Stimulated activated CD4-positive, alpha-beta T cell treated with anti-CD3 and anti-CD28 coated beads, Interleukin-12 subunit alpha, Interleukin-12 subunit beta, amount 100 ng/mL, for 4 hours (primary cell): ENCODE measurements at regions not wholly inside any gene's neighbourhood (a gene's known extent, or its start where the extent isn't known, plus 50 kb on each side); places are given as distances from the start of the nearest gene placed in this dataset.
"Not testable (repeated sequence)": the region's sequence is repeated elsewhere in the genome, so short reads cannot be mapped to it uniquely, and the experiment has no call there.

Source experiments
- DNase-seq: peaks from one replicate; pipeline ENCODE4 v3.0.0-alpha.2; 2020

DNA sequence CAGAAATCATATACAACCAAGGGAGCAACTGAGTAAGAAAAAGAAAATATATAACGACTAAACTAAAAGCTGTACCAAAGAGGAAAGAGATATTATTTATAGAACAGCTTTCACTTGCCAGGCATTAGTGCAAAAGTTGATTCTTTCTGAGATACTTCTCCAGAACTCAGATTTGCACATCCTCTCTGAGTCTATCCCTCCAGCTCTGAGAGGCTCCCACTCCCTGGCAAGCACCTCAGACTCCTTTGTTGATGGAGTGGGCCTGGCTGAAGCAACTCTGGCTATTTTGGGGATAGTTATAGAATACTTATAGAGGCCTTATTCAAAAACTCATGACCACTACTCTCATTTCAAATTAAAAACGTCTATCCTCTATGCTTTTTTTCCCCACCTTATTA is 501.6 kb upstream of the TNP1 start:
- no peak for DNase-seq

DNA sequence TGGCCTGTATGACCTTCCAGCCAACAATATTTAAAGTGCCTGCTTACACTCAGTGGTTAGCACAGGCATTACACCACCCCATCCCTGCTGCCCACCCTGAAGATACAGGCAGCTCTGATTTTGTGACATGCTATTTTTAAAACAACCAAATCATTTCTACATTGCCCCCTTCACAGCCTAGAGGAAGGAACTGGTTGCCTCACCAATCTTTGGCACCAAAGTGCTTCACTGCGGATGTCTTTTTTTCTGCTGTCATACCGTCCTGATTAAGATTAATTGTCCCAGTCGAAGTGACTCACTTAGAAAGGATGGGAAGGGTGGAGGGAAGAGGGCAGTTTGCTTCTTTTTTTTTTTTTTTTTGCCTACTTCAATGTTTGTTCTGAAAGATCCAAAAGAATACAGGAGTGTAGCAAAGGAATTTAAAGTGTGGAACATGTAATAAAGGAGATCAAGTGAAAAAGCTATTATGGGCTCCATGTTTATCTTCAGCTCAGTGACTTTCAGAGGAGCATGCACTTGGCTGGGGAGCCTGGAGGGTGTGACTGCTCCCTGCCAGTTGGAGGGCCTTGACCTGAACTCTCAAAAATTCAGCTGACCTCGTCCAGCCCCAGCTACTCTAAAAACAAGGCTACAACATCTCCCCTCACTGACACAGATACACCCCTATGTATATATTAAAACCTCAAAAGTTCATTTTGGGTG is 501.1 kb upstream of the TNP1 start:
- DNase-seq: no peak

DNA sequence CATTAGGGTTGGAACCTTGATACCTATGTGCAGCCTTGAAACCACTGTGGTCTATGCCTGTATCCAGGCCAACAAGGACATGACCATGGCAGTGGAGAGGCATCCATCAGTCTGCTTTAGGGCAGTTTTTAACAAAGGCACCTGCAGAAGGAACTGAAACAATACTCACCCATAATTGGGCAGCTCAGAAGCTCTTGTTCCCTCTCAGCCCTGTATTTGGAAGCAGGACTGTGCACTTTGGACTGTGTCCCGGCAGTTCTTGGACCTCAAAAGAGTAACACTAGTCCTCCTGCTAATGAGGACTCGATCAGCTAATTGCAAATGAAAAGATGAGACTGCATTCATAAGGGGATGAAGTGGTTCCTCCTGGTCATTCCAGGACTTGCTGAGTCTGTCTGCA is 500.2 kb upstream of the TNP1 start:
- no peak for DNase-seq

DNA sequence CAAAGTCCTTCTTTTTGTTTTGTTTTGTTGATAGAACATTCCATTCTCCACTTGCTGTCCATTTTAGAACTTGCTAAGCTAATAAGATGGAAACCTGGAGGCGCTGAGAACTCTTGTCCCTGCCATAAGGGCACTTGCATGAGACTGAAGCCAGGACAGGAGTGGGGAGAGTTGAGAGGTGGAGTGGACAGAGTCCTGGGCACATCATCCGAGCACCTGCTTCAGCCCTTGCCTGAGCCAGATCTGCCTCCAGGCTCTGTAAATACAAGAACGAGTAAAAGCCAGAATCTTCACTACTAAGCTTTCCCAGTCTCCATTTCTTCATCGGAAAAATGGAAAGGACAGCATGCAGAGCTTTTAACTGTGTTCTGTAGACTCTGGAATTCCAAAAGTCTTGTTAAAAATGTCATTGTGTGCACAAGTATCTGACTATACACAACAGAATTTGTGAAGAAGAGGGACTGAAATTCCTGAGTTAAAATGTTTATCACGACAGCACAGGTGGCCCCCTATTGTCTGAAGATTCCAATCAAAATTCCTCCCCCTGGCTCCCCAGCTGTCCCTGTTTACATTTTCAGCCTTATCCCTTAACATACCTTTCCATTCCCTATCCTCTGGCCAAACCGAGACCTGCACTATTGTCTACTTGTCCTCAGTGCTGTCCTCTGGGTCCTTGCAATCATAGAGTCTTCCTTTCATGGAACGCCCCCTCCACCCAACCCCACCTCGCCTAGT is 498.2 kb upstream of the TNP1 start:
- DNase-seq: no peak

DNA sequence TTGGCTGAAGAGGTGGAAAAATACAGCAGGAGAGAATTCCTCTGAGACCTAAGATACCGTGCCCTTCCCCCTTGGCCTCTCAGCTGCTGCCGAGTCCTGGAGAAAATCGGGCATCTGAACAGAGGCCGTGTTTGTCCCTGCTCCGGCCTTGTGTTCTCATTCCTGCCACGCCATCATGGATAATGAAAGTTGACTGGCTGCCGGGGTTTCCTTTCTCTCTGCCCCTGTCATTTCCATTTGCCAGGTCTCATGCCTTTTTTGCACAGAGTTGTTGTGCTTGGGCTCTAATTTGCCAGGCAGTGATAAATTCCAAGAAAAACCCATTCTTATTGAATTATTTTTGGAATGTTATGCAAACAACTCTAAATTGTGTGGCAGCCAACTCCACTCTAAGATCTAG is 496.9 kb upstream of the TNP1 start:
- DNase-seq: no peak

DNA sequence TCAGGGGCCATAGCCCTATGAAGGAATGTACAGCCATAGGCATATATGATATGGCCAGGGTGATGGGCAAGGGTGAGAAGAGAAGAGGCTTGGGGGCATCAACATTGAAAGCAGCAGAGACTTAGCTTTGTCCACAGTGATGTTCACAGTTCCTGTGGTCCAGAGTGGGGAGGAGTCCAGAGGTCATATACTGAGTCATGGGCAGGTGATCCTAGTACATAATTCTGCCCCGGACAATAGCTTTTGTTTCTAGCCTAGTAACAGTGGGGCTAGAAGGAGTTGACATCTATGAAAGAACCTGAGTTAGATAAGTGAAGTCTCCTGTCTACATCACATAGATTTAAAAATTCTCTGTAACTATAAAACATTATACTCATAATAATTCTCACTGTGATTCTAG is 496.3 kb upstream of the TNP1 start:
- no peak for DNase-seq

DNA sequence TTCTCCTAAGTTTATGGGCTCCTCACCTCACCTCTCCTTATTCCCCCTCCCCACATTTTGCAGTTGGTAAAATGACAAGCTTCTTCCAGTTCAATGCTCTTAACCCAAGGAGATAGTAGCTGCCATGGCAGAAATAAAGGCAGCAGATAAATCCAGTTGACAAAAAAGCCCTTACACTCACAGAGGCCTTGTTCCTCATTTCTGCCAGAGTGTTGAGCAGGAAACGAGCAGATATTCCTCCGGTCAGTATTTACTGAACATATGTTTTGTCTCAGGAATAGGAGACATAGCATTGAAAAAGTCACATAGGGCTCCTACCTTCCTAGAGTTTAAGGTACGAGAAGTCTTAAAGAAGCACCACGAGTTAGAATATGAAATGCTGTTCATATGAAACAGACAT is 493.7 kb upstream of the TNP1 start:
- no peak for DNase-seq

DNA sequence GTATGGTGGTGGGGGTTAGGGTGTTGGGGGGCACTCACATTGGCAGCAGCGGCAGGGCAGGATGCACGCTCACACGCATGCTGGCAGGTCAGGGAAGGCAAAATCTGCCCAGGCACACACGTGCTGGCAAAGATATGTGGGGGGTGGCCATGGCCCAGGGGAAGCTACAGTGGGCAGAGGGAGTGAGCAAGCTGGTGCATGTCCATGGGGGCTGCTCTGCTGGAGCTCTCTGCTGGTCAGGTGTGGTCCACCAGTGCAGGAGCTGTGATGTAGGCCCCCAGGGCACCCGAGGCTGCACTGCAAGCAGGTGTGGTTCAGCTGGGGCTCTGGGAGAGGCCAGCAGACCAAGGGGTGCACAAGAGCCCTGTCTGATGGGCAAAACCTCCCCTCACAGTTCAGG is 491.5 kb upstream of the TNP1 start:
- no peak for DNase-seq

DNA sequence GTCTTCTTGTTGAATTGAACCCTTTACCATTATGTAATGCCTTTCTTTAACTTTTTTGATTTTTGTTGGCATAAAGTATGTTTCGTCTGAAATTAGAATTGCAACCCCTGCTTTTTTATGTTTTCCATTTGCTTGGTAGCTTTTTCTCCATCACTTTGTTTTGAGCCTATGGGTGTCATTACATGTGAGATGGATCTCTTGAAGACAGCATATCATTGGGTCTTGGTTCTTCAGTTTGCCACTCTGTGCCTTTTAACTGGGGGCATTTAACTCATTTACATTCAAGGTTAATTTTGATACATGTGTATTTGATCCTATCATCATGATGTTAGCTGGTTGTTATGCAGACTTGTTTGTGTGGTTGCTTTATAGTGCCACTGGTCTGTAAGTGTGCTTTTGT is 489.4 kb upstream of the TNP1 start:
- no peak for DNase-seq

DNA sequence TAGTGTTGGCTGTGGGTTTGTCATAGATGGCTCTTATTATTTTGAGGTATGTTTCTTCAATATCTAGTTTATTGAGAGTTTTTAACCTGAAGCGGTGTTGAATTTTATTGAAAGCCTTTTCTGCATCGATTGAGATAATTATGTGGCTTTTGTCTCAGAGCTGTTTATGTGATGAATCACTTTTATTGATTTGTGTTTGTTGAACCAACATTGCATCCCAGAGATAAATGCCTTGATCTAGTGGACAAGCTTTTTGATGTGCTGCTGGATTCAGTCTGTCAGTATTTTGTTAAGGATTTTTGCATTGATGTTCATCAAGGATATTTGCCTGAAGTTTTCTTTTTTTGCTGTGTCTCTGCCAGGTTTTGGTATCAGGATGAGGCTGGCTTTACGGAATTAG is 487.8 kb upstream of the TNP1 start:
- DNase-seq: not testable (repeated sequence)

DNA sequence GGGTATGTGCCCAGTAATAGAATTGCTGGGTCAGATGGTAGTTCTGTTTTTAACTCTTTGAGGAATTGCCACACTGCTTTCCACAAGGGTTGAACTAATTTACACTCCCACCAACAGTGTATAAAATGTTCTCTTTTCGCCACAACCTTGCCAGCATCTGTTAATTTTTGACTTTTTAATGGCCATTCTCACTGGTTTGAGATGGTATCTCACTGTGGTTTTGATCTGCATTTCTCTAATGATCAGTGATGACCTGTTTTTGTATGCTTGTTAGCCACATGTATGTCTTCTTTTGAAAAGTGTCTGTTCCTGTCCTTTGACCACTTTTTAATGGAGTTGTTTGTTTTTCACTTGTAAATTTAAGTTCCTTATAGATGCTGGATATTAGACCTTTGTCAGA is 486.2 kb upstream of the TNP1 start:
- DNase-seq: not testable (repeated sequence)

DNA sequence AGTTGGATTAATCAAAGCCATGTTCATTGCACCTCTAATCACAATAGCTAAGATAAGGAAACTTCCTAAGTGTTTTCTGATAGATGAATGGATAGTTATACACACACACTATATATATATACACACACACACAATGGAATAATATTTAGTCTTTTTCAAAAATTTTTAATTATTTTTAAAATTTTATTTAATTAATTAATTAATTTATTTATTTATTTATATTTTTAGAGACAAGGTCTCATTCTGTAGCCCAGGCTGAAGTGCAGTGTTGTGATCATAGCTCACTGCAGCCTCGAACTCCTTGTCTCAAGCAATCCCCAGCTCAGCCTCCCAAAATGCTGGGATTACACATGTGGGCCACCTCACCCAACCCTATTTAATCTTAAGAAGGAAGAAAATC is 481.0 kb upstream of the TNP1 start:
- DNase-seq: no peak

DNA sequence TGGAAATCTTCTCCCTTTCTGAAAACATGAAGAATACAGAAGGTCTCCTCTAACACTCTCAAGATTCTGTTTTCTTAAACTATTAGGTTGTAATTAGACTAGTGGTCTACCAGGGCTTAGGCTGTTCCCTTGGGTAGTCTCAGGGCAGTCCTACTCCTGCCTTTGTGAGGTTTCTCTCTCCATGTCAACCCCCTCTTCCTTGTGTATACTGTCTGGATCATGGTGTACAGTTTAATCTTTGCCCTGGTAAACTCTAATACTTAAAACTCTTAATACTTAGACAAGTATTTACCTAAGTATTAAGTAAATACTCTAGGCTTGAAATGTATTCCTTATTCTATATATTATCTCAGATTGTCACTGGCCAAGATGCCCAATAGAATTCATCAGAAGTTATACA is 480.3 kb upstream of the TNP1 start:
- DNase-seq: no peak

DNA sequence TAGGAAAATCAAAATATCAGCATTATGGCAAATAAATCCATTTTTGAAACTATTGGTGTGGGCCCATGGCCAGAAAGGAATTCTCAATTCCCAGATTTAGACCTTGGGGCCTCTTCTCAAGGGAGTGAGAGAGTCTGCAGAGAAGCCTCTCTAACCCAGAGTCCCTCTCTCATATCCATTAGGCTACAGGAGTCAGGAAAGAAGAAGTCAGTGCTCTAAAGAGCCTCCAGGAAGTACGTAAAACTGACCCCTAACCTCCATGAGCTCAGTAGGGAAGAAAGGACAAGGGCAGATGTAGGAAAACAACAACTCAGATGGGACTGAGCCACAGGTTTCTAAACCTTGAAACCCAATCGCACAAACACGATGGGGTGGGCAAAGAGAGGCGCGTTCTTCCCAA is 479.9 kb upstream of the TNP1 start:
- DNase-seq: no peak

DNA sequence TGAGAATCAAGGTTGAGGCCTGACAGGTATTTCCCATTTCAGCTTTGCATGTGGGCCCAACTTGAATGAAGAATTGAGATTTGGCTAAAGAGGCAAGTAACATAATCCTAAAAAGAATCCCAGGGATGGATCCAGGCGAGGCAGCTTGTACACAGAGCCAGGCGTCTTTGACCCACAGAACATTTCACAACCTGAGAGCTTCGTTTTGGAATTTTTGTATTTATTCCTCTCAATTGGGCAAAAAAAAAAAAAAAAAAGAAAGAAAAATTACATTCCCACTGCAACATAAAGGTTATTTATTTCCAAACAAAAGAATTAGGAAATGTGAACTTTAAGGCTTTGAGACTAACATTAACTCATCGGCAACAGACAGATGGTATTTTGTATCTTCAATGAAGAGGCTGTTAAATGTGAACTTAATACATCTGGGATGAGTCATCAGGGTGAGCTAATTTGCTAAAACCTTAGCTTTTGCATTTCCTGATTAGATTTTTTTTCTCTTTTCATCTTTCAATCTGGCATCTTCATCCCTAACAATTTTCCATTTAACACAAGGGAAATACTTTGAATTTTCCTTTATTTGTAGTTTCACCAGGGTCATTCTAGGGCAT is 478.5 kb upstream of the TNP1 start:
- no peak for DNase-seq

DNA sequence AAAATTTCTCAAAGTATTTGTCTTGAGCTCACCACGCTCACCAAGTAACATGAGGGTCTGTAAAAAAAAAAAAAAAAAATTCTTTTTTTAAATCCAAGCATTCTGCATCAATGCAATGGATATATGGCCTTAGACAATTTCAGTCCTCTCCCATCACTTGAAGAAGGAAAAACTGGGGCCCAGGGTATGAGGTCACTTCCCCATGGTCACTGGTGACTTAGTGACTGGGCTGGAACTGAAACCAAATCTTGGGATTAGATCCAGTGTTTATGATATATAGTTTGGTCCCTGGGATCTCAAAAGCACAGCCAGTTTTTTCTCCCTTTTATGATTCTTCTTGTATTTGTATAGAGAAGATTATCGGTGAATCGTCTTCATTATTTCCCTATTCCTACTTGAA is 477.9 kb upstream of the TNP1 start:
- no peak for DNase-seq

DNA sequence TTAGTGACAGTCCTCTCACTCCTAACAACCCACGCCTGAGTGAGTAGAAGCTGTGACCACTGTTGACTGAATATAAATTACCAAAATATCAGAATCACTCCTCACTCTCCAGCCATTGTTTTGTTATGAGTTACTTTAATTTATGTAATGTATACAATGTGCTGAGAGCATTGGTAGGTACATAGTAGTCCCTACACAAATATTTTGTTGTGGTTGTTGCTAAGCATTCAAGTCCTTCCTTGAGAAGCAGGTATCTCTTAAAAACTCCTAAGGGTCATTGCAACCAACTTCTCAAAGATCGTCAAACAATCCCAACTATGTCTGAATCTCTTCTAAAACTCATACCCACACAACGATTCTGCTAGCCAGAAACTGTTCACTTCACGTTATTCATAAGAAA is 476.8 kb upstream of the TNP1 start:
- DNase-seq: no peak

DNA sequence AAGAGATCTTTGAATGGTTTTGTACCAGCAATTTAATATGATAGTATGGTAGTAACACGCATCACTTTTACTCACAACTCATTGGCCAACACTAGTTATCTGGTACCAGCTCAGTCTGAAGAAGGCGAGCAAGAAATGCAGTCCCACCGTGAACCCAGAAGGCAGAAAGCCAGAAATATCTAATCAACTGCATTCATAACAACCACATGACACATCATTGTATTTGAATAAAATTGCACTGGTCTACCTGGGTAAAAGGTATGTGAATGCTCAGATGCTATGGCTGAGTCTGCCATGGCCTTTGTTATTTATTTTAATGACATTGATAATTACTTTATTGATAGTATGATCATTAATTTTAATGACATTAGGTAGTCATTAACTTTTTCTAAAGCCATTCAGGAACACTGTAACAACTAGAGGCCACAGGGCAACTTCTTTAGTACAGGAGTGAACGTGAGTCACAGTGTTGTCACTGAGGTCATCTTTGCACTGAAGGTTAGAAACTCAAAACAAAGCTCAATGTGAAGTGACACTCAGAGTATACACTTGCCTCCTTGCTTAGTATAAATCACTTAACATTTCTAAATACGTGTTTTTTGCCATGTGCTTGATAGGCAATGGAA is 475.6 kb upstream of the TNP1 start:
- no peak for DNase-seq

DNA sequence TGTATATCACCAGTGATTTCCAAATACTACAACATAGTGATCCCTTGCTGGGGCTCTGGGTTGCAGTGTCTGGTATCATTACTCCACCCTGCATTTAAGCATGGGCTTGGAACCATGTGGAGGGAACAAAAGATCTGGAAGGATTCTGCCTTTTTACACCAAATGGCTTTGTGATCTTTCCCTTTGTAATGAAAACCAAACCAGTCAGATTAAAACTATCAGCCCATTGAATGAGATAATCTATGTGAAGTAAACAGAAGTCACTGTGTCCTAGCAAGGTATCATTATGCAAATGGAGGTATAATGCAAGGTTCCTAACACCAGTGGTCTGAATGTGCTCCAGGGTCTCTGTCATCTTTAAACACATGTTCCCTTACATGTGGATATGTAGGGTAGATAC is 474.7 kb upstream of the TNP1 start:
- DNase-seq: no peak

DNA sequence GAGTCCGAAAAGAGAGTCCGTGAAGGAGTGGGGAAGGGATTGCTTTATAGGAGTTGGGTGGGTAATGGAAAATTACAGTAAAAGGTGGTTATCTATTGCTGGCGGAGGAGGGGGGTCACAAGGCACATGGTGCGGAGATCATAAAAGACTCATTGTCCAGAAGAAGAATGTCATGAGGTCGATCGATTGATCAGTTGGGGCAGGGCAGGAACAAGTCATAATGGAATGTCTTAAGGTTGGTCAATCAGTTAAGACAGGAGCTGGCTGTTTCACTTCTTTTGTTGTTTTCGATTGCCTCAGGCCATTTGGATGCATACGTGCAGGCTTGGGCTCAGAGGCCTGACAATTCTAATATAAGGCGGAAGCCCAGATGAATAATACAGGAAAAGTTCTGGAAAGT is 473.0 kb upstream of the TNP1 start:
- DNase-seq: no peak

DNA sequence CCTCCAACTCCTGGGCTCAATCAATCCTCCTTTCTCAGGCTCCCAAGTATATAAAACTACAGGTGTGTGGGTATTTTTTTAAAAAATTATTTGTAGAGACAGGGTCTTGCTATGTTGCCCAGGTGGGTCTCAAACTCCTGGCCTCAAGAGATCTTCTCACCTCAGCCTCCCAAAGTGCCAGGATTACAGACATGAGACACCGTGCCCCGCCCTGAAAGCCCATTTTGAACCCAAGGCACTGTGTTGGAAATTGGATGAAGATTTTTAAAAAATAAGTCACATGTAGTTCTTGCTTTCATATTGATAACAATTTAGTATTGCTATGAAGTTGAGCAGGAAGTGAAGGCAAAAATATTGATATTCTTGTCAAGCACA is 472.5 kb upstream of the TNP1 start:
- no peak for DNase-seq

DNA sequence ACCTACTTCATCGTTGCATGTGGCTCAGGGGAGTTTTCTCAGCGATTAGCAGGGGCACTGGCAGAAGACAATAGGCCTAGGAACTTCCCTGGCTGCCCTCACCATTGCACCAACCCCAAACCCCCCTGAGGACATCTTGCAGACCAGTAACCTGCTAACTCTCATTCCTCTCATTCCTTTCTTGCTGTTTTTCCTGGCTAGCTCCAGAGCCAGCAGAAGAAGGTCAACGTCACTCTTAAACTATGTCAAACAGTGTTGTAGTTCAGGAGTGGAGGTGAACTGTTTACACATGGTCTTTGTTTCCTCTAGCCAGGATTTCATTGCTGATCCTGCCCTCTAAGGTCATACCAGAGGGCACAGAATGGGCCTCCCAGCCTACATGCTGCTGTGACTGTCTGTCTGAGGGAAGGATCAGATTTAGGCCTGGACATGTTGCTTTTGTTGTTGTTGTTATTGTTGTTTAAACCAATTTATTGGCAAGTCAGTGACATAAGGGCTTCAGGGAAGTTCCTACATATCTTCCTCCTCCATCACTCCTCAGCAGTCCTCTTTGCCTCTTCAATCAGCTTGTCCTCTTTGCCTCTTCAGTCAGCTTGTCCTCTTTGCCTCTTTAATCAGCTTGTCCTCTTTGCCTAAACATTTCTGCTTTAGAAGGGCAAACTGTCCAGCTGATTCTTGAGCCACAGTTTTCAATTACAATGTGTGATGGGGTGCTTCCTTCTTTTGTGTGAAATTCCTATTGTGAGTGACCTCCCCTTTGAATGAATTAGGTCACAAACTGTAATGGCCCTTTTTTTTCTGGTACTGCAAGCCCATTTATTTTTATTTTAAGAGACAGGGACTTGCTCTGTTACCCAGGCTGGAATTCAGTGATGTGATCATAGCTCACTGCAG is 471.9 kb upstream of the TNP1 start:
- no peak for DNase-seq

DNA sequence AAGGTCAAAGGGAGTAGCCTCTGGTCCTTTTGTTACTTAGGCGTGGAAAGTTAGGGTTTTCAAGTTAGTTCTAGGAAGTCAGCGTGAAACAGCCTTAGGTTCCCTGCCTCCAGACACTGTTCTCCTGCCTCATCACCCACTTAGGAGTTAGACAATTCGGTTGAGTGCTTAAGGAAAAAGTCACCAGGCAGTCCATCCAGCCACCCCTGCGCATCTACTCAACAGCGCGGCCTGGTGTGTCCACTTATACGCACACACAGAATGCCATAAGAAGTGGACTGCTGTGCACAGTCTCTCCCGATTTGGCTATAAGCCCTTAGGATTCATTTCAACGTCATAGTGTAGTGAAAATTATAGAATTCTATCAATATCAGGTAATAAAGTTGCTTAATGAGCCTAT is 470.8 kb upstream of the TNP1 start:
- DNase-seq: no peak
